Smooth muscle cell (in vitro differentiated cells): ENCODE measurements at regions not wholly inside any gene's neighbourhood (a gene's known extent, or its start where the extent isn't known, plus 50 kb on each side); places are given as distances from the start of the nearest gene placed in this dataset.
A peak's percentile ranks its signal among the peaks of the same experiment; 100 is the strongest.

Source experiments
- DNase-seq: peaks from one replicate; lab custom pipeline; 2025; ENCODE audit not compliant: unreplicated experiment; lab: John Stamatoyannopoulos, UW
- H2AFZ ChIP-seq: fragments of 200-600 bp; sonication (generic); 2 replicates; pipeline ENCODE4 v1.6.0; 2016; ENCODE audit warnings: antibody characterized with exemption, low read depth, mild to moderate bottlenecking
- H3F3A ChIP-seq: fragments of 200-600 bp; sonication (generic); 2 replicates; pipeline ENCODE4 v1.6.0; 2017; ENCODE audit warnings: antibody characterized with exemption, low read depth
- H3K27ac ChIP-seq: fragments of 200-600 bp; sonication (generic); 2 replicates; pipeline ENCODE4 v1.5.1; 2016; ENCODE audit warnings: low read depth, mild to moderate bottlenecking
- H3K27me3 ChIP-seq: fragments of 200-600 bp; sonication (generic); 2 replicates; pipeline ENCODE4 v1.6.1; 2016; ENCODE audit warnings: low read depth, mild to moderate bottlenecking
- H3K36me3 ChIP-seq: fragments of 200-600 bp; sonication (generic); 2 replicates; pipeline ENCODE4 v1.5.1; 2016; ENCODE audit warnings: low read depth
- H3K4me1 ChIP-seq: fragments of 200-600 bp; sonication (generic); 2 replicates; pipeline ENCODE4 v1.5.1; 2016; ENCODE audit warnings: low read depth
- H3K4me2 ChIP-seq: fragments of 200-600 bp; sonication (generic); 2 replicates; pipeline ENCODE4 v1.6.0; 2016; ENCODE audit warnings: mild to moderate bottlenecking
- H3K4me3 ChIP-seq: fragments of 200-600 bp; sonication (generic); 2 replicates; pipeline ENCODE4 v1.5.1; 2016; ENCODE audit warnings: mild to moderate bottlenecking
- H3K79me2 ChIP-seq: fragments of 200-600 bp; sonication (generic); 2 replicates; pipeline ENCODE4 v1.6.0; 2016; ENCODE audit warnings: low read depth, mild to moderate bottlenecking
- H3K9ac ChIP-seq: fragments of 200-600 bp; sonication (generic); 2 replicates; pipeline ENCODE4 v1.6.0; 2016; ENCODE audit warnings: low read depth
- H3K9me3 ChIP-seq: fragments of 200-600 bp; sonication (generic); replicated peaks from 2 replicates; pipeline ENCODE4 v1.5.1; 2016; ENCODE audit warnings: low read depth
- H4K20me1 ChIP-seq: fragments of 200-600 bp; sonication (generic); 2 replicates; pipeline ENCODE4 v1.6.0; 2016; ENCODE audit warnings: low read depth
- CTCF ChIP-seq: fragments of 200-600 bp; sonication (generic); IDR thresholded peaks from 2 replicates; pipeline ENCODE4 v1.5.1; 2017; ENCODE audit warnings: borderline replicate concordance, mild to moderate bottlenecking, antibody characterized with exemption; ENCODE audit not compliant: insufficient read depth, poor library complexity, severe bottlenecking
- WGBS: methylation state at CpG from one replicate; pipeline ENCODE4 v1.1.7; 2016; ENCODE audit warnings: low lambda C conversion rate; 5-methylcytosine and 5-hydroxymethylcytosine counted together

DNA sequence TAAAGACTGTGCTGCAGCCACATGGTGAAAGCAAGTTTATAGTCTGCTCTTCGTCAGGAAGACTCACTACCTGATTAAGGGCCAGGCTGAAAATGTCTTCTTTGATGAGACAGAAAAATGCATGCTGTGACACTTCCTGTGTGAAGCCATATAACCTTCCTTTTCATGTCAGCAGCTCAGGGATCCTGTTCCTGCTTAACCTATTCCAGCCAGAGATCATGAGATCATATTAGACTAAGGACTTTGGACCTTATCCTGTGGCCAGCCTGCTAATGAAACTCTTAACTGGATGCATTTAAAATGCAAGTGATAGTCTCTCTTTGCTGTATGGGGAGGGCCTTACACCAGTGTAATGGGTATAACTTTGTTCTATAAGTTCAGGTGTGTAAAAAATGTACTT lies 165.2 kb downstream of the PTEN start:
- no peaks in the 10 kb centered on the region for H3K27me3 ChIP-seq
- DNase-seq: no peak
- no peaks in the 10 kb centered on the region for H3K79me2 ChIP-seq
- no peaks in the 10 kb centered on the region for H3F3A ChIP-seq
- no peaks in the 10 kb centered on the region for H3K36me3 ChIP-seq
- H3K9me3 ChIP-seq: no peaks in the 10 kb centered on the region
- H3K27ac ChIP-seq: no peak overlapping the region
- H3K4me2 ChIP-seq: no peak overlapping the region
- H4K20me1 ChIP-seq: no peaks in the 10 kb centered on the region
- TF ChIP-seq CTCF: no peak
- no peak overlapping the region for H3K9ac ChIP-seq
- WGBS: 33% methylated on average over 1 of the region's 1 CpG
- peaks cover 5% of the 10 kb centered on the region for H3K4me1 ChIP-seq
- no peak overlapping the region for H2AFZ ChIP-seq
- H3K4me3 ChIP-seq: no peak overlapping the region

GRCh38 chr10:88032566-88032965 lies 169.1 kb downstream of the PTEN start:
- Histone ChIP-seq H3K36me3 (no peaks in the 10 kb centered on the region), H3K27ac (peak overlapping the region; percentile 43), H3K4me2 (peak overlapping the region; percentile 47), H3K4me1 (peaks cover 5% of the 10 kb centered on the region), H3K27me3 (no peaks in the 10 kb centered on the region), H3K4me3 (no peak overlapping the region), H3K9me3 (no peaks in the 10 kb centered on the region), H4K20me1 (no peaks in the 10 kb centered on the region), H2AFZ (no peak overlapping the region), H3K9ac (no peak overlapping the region), H3F3A (no peaks in the 10 kb centered on the region), H3K79me2 (no peaks in the 10 kb centered on the region)
- TF ChIP-seq CTCF: no peak
- WGBS: 0% methylated on average over 1 of the region's 1 CpG
- no peak for DNase-seq

DNA sequence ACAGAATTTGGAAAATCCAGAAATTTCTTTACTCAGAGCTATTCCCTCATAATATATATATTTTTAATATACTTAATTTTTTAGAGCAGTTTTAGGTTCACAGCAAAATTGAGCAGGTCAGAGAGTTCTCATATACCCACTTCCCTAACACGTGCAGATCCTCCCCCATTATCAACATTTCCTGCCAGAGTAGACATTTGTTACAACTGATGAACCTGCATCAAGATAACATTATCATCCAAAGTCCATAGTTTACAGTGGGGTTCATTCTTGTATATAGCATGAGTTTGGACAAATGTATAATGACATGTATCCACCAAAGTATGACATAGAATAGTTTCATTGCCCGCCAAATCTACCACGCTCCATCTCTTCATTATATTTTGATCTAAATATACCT lies 170.0 kb downstream of the PTEN start:
- no peak overlapping the region for H3K9ac ChIP-seq
- no peak for DNase-seq
- H3K4me1 ChIP-seq: peaks cover 5% of the 10 kb centered on the region
- peak overlapping the region; percentile 43 for H3K27ac ChIP-seq
- no peaks in the 10 kb centered on the region for H4K20me1 ChIP-seq
- H3K4me2 ChIP-seq: no peak overlapping the region
- no peak overlapping the region for H3K4me3 ChIP-seq
- no peaks in the 10 kb centered on the region for H3K27me3 ChIP-seq
- no peak overlapping the region for H2AFZ ChIP-seq
- no peak for TF ChIP-seq CTCF
- WGBS: 96% methylated on average over 3 of the region's 3 CpGs
- H3K36me3 ChIP-seq: no peaks in the 10 kb centered on the region
- no peaks in the 10 kb centered on the region for H3F3A ChIP-seq
- H3K9me3 ChIP-seq: no peaks in the 10 kb centered on the region
- H3K79me2 ChIP-seq: no peaks in the 10 kb centered on the region

GRCh38 chr10:88033793-88034192 lies 170.4 kb downstream of the PTEN start:
- H3K9me3 ChIP-seq: no peaks in the 10 kb centered on the region
- H4K20me1 ChIP-seq: no peaks in the 10 kb centered on the region
- no peaks in the 10 kb centered on the region for H3K27me3 ChIP-seq
- no peak overlapping the region for H2AFZ ChIP-seq
- H3K9ac ChIP-seq: no peak overlapping the region
- peaks cover 5% of the 10 kb centered on the region for H3K4me1 ChIP-seq
- no peaks in the 10 kb centered on the region for H3K79me2 ChIP-seq
- no peaks in the 10 kb centered on the region for H3F3A ChIP-seq
- WGBS: 81% methylated on average over 4 of the region's 4 CpGs
- H3K4me3 ChIP-seq: no peak overlapping the region
- no peak for DNase-seq
- H3K4me2 ChIP-seq: no peak overlapping the region
- no peak overlapping the region for H3K27ac ChIP-seq
- no peaks in the 10 kb centered on the region for H3K36me3 ChIP-seq
- TF ChIP-seq CTCF: no peak
